ENCODE measurements at regions not wholly inside any gene's neighbourhood (a gene's known extent, or its start where the extent isn't known, plus 50 kb on each side); places are given as distances from the start of the nearest gene placed in this dataset.

DNA sequence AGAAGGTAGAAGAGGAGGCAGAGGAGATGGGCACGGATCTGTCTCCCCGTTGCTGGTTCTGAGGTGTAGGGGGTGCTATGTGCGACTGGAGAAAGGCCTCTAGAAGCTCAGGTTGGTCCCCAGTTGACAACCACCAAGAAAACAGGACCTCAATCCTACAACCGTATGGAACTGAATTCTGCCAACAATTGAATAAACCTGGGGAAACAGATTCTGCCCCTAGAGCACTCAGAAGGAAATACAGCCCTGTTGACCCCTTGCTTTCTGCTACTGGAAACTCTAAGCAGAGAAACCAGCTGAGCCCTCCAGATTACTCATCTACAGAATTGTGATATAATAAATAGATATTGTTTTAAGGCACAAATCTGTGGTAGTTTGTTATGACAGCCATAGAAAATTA is 313.0 kb upstream of the GOT2 start:
- TF ChIP-seq POLR2A (IDR thresholded peaks at IDR 0.05): no peak
- TF ChIP-seq, protein P1, sequence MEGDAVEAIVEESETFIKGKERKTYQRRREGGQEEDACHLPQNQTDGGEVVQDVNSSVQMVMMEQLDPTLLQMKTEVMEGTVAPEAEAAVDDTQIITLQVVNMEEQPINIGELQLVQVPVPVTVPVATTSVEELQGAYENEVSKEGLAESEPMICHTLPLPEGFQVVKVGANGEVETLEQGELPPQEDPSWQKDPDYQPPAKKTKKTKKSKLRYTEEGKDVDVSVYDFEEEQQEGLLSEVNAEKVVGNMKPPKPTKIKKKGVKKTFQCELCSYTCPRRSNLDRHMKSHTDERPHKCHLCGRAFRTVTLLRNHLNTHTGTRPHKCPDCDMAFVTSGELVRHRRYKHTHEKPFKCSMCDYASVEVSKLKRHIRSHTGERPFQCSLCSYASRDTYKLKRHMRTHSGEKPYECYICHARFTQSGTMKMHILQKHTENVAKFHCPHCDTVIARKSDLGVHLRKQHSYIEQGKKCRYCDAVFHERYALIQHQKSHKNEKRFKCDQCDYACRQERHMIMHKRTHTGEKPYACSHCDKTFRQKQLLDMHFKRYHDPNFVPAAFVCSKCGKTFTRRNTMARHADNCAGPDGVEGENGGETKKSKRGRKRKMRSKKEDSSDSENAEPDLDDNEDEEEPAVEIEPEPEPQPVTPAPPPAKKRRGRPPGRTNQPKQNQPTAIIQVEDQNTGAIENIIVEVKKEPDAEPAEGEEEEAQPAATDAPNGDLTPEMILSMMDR (IDR thresholded peaks at IDR 0.05): no peak
- TF ChIP-seq POLR2AphosphoS5 (IDR thresholded peaks at IDR 0.05): no peak

All from prostate gland (tissue), 2 donors.